K562 (cell line): ENCODE measurements at regions not wholly inside any gene's neighbourhood (a gene's known extent, or its start where the extent isn't known, plus 50 kb on each side); places are given as distances from the start of the nearest gene placed in this dataset.

Experiments
- ATAC-seq: fragments of 200-7000 bp; cut with Tn5 transposase; 3 replicates; pipeline ENCODE4 v1.9.1; 2020; ENCODE audit warnings: moderate library complexity
- BruUV-seq: library from RNA; stranded (reverse); fragments of 400-500 nt; replicated peaks from 2 replicates; lab custom pipeline; 2021; lab: Mats Ljungman, UMichigan
- CTCF ChIA-PET: fragments of 300-600 bp; formaldehyde crosslinking; extraction: SDS; loops from one replicate; lab custom pipeline; 2021; ENCODE audit warnings: low intra/inter-chr PET ratio; lab: Yijun Ruan, JAX
- POLR2A ChIA-PET: fragments of 300-600, 350-650 bp; sonication (Branson Sonifier 250); formaldehyde crosslinking; extraction: SDS; loops from one replicate; lab custom pipeline; 2021; ENCODE audit warnings: antibody characterized with exemption, inconsistent platforms; lab: Yijun Ruan, JAX
- DNase-seq, 4 experiments: peaks; one replicate each; pipeline versions ENCODE4 v3.0.0 to v3.0.0-alpha.2; 2011 to 2018; ENCODE audit warnings: low spot score in 3 of 4, mixed read lengths in 3 of 4; ENCODE audit errors: extremely low read depth in 1 of 4
- FAIRE-seq: peaks from 2 replicates; lab custom pipeline; 2011; peaks lifted over from hg19 to GRCh38; lab: Jason Lieb, UNC
- H2AFZ ChIP-seq: 2 replicates; pipeline ENCODE4 v1.6.0; 2011; ENCODE audit warnings: low read depth, low read length, control low read depth, inconsistent platforms
- H3K27ac ChIP-seq: fragments of 200-600 bp; 3 replicates; pipeline ENCODE4 v1.8.0; 2011; ENCODE audit warnings: low read depth, mild to moderate bottlenecking, control low read depth, inconsistent platforms, low read length, moderate library complexity, mixed read lengths; ENCODE audit errors: extremely low read depth
- H3K27me3 ChIP-seq, 2 experiments: fragments of 300-600 bp in 1 of 2; 2 replicates in 1 of 2; 3 replicates in 1 of 2; pipeline versions ENCODE4 v1.6.0 to v1.8.0; 2011; ENCODE audit warnings: inconsistent platforms in 2 of 2, low read length in 2 of 2, mild to moderate bottlenecking in 1 of 2, mixed read lengths in 1 of 2, moderate library complexity in 1 of 2; ENCODE audit not compliant: control insufficient read depth in 2 of 2, insufficient read depth in 2 of 2
- H3K36me3 ChIP-seq: fragments of 300-600 bp; 3 replicates; pipeline ENCODE4 v1.8.0; 2011; ENCODE audit warnings: mild to moderate bottlenecking, low read length, inconsistent platforms; ENCODE audit not compliant: control insufficient read depth, insufficient read depth
- H3K4me1 ChIP-seq, 2 experiments: fragments of 200-600 bp in 1 of 2; replicated peaks in 1 of 2; 2 replicates in 1 of 2; 3 replicates in 1 of 2; pipeline versions ENCODE4 v1.5.1 to v1.8.0; 2011; ENCODE audit warnings: inconsistent platforms in 2 of 2, low read length in 2 of 2, mild to moderate bottlenecking in 1 of 2, mixed read lengths in 1 of 2, moderate library complexity in 1 of 2; ENCODE audit not compliant: control insufficient read depth in 2 of 2, insufficient read depth in 2 of 2
- H3K4me2 ChIP-seq: 2 replicates; pipeline ENCODE4 v1.6.1; 2011; ENCODE audit warnings: low read length, control low read depth, inconsistent platforms, mixed read lengths; ENCODE audit not compliant: insufficient read depth
- H3K4me3 ChIP-seq: fragments of 200-600 bp; sonication (generic), shearing (Covaris generic); 2 replicates; pipeline ENCODE4 v1.5.1; 2016; ENCODE audit warnings: control low read depth, inconsistent platforms
- H3K79me2 ChIP-seq: fragments of 200-600 bp; 3 replicates; pipeline ENCODE4 v1.8.0; 2011; ENCODE audit warnings: low read length, inconsistent platforms; ENCODE audit not compliant: control insufficient read depth, insufficient read depth
- H3K9ac ChIP-seq, 2 experiments: 2 replicates each; pipeline versions ENCODE4 v1.6.0 to v1.6.1; 2011; ENCODE audit warnings: low read depth in 2 of 2, low read length in 2 of 2, control low read depth in 1 of 2, inconsistent platforms in 1 of 2, mild to moderate bottlenecking in 1 of 2, mixed read lengths in 1 of 2; ENCODE audit not compliant: insufficient read depth in 1 of 2
- H3K9me1 ChIP-seq: one replicate; pipeline ENCODE4 v1.6.0; 2011; ENCODE audit warnings: inconsistent platforms, mild to moderate bottlenecking, low read length, moderate library complexity; ENCODE audit not compliant: control insufficient read depth, insufficient read depth
- H3K9me3 ChIP-seq: replicated peaks from 2 replicates; pipeline ENCODE4 v1.5.1; 2011; ENCODE audit warnings: low read depth, low read length, inconsistent platforms; ENCODE audit not compliant: control insufficient read depth, insufficient read depth
- H4K20me1 ChIP-seq: replicated peaks from 2 replicates; pipeline ENCODE4 v1.6.1; 2011; ENCODE audit warnings: low read length, inconsistent platforms, mixed read lengths; ENCODE audit not compliant: control insufficient read depth, insufficient read depth
- ARID4B ChIP-seq: sonication (generic); formaldehyde crosslinking; IDR thresholded peaks from 2 replicates; pipeline ENCODE4 v1.8.0; 2022; ENCODE audit warnings: mild to moderate bottlenecking, missing genetic modification reagents
- DPF2 ChIP-seq: fragments of 450-650 bp; IDR thresholded peaks from 2 replicates; pipeline ENCODE4 v1.6.1; 2016
- HMG20A ChIP-seq: fragments of 450-650 bp; formaldehyde crosslinking; conservative IDR thresholded peaks from 2 replicates; pipeline ENCODE4 v1.4.0; 2020; ENCODE audit warnings: mild to moderate bottlenecking, mixed read lengths
- JUN ChIP-seq, 2 experiments: sonication (generic) in 1 of 2; formaldehyde crosslinking in 1 of 2; IDR thresholded peaks; 2 replicates each; pipeline versions ENCODE4 v1.6.1 to v1.8.0; 2012 to 2022; ENCODE audit warnings: borderline replicate concordance in 2 of 2, mild to moderate bottlenecking in 2 of 2, improper control_type of control experiment in 1 of 2, low read depth in 1 of 2, low read length in 1 of 2, missing genetic modification reagents in 1 of 2
- MCM2 ChIP-seq: fragments of 450-650 bp; IDR thresholded peaks from 2 replicates; pipeline ENCODE4 v1.6.1; 2017; ENCODE audit warnings: low read depth, mild to moderate bottlenecking
- POLR2H ChIP-seq: IDR thresholded peaks from 2 replicates; pipeline ENCODE4 v1.6.1; 2016; ENCODE audit warnings: missing genetic modification characterization, low read depth, mild to moderate bottlenecking, control low read depth, missing compliant biosample characterization, moderate library complexity
- RB1 ChIP-seq: fragments of 450-650 bp; IDR thresholded peaks from 2 replicates; pipeline ENCODE4 v1.6.1; 2017; ENCODE audit warnings: low read depth, mild to moderate bottlenecking
- TAF15 ChIP-seq: fragments of 200-400 bp; formaldehyde crosslinking; IDR thresholded peaks from 2 replicates; pipeline ENCODE4 v1.6.1; 2017; ENCODE audit warnings: mild to moderate bottlenecking, low read depth, low read length, moderate library complexity
- ZBED1 ChIP-seq: IDR thresholded peaks from 2 replicates; pipeline ENCODE4 v1.6.1; 2014
- ZNF75A ChIP-seq: fragments of 450-650 bp; formaldehyde crosslinking; IDR thresholded peaks from 2 replicates; pipeline ENCODE4 v1.4.0; 2020; ENCODE audit warnings: mild to moderate bottlenecking
- ZNF79 ChIP-seq: fragments of 250-450 bp; sonication (Bioruptor Pico); IDR thresholded peaks from 2 replicates; pipeline ENCODE4 v1.4.0; 2020; ENCODE audit warnings: low read depth, mild to moderate bottlenecking, moderate library complexity
- WGBS: fragments of 100-300 bp; shearing (Covaris generic); methylation state at CpG from one replicate; pipeline ENCODE4 v1.1.6; 2016; ENCODE audit warnings: low coverage, mixed read lengths; ENCODE audit not compliant: insufficient coverage; ENCODE audit errors: missing lambda C conversion rate; 5-methylcytosine and 5-hydroxymethylcytosine counted together
- in situ Hi-C: fragments of 300-500 bp; cut with MboI; formaldehyde crosslinking; loops from 4 replicates; pipeline ENCODE4 v1.15.0; 2018; ENCODE audit warnings: inconsistent platforms, mixed read lengths
- intact Hi-C: fragments of 100-400 bp; cut with micrococcal nuclease; formaldehyde crosslinking; loops from 2 replicates; pipeline ENCODE4 v1.14.2; 2022
- TF ChIP-seq, protein P1 (sequence below): fragments of 450-650 bp; IDR thresholded peaks from 2 replicates; pipeline ENCODE4 v1.6.1; 2014; ENCODE audit warnings: low read depth, mild to moderate bottlenecking, moderate library complexity, borderline replicate concordance

- TF ChIP-seq POLR2H (tag) (no peak), ZNF79 (no peak), ZBED1 (no peak), JUN (IDR thresholded peaks at IDR 0.05; ENCODE audit: borderline replicate concordance, low read depth, low read length) (no peak), JUN (CRISPR knock-in tag; IDR thresholded peaks at IDR 0.05; ENCODE audit: borderline replicate concordance) (no peak), HMG20A (CRISPR knock-in tag) (no peak), ZNF75A (CRISPR knock-in tag) (no peak)
- TF ChIP-seq, protein P1, sequence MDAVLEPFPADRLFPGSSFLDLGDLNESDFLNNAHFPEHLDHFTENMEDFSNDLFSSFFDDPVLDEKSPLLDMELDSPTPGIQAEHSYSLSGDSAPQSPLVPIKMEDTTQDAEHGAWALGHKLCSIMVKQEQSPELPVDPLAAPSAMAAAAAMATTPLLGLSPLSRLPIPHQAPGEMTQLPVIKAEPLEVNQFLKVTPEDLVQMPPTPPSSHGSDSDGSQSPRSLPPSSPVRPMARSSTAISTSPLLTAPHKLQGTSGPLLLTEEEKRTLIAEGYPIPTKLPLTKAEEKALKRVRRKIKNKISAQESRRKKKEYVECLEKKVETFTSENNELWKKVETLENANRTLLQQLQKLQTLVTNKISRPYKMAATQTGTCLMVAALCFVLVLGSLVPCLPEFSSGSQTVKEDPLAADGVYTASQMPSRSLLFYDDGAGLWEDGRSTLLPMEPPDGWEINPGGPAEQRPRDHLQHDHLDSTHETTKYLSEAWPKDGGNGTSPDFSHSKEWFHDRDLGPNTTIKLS: no peak
Measured at GRCh38 chr9:89720696-89721175, 115.9 kb downstream of the GADD45G start (continued).

- ATAC-seq (no peak), FAIRE-seq (no peak), DNase-seq (no peak)
- Histone ChIP-seq H3K4me3 (no peak overlapping the region), H4K20me1 (no peaks in the 10 kb centered on the region), H3K9me3 (no peaks in the 10 kb centered on the region), H2AFZ (no peak overlapping the region), H3K79me2 (no peaks in the 10 kb centered on the region), H3K9me1 (no peaks in the 10 kb centered on the region), H3K36me3 (no peaks in the 10 kb centered on the region), H3K4me1 (no peaks in the 10 kb centered on the region), H3K27ac (no peak overlapping the region), H3K4me2 (no peak overlapping the region), H3K9ac (no peak overlapping the region), H3K27me3 (peaks cover 0 to 4% of the 10 kb centered on the region in 2 experiments; a peak in 2 of 5 replicates)
- CTCF ChIA-PET: no interaction called here
- no peak for TF ChIP-seq MCM2
- TF ChIP-seq TAF15: no peak
- TF ChIP-seq ARID4B: no peak
- no peak for TF ChIP-seq DPF2
- no peak for TF ChIP-seq RB1
- POLR2A ChIA-PET: no interaction called here
- 0% methylated on average over 2 of the region's 4 CpGs for WGBS
- in situ Hi-C loops (no loop called here), intact Hi-C loops (no loop called here)
- BruUV-seq: no TSS peak
Measured at GRCh38 chr9:89721176-89721700, 116.4 kb downstream of the GADD45G start.
